HEK293 (cell line): ENCODE measurements at regions not wholly inside any gene's neighbourhood (a gene's known extent, or its start where the extent isn't known, plus 50 kb on each side); places are given as distances from the start of the nearest gene placed in this dataset.

Experiments
- CTCF ChIA-PET: fragments of 350-600 bp; formaldehyde crosslinking; extraction: SDS; loops from one replicate; lab custom pipeline; 2021; ENCODE audit warnings: antibody characterized with exemption; lab: Yijun Ruan, JAX
- POLR2A ChIA-PET: fragments of 300-600 bp; formaldehyde crosslinking; extraction: SDS; loops from one replicate; lab custom pipeline; 2020; ENCODE audit warnings: antibody characterized with exemption, inconsistent platforms; lab: Yijun Ruan, JAX
- H3K27ac ChIP-seq: fragments of 200-500 bp; sonication (Bioruptor generic); 2 replicates; pipeline ENCODE4 v1.5.1; 2014; ENCODE audit warnings: low read depth, low read length, control low read depth, inconsistent platforms; ENCODE audit errors: extremely low read depth
- H3K36me3 ChIP-seq, 2 experiments: fragments of 200-500 bp in 1 of 2; sonication (Bioruptor generic) in 1 of 2; 1 replicate in 1 of 2; 2 replicates in 1 of 2; pipeline ENCODE4 v1.5.1; 2014 to 2017; ENCODE audit warnings: inconsistent platforms in 2 of 2, low read length in 2 of 2; ENCODE audit not compliant: control insufficient read depth in 2 of 2, insufficient read depth in 1 of 2
- H3K4me1 ChIP-seq: fragments of 200-500 bp; sonication (Bioruptor generic); 2 replicates; pipeline ENCODE4 v1.5.1; 2014; ENCODE audit warnings: mild to moderate bottlenecking, low read length, inconsistent platforms; ENCODE audit not compliant: control insufficient read depth, insufficient read depth
- H3K4me3 ChIP-seq: 2 replicates; pipeline ENCODE4 v1.5.1; 2011; ENCODE audit warnings: low read depth, mild to moderate bottlenecking, control low read depth, low read length, moderate library complexity
- H3K9me3 ChIP-seq: fragments of 200-500 bp; sonication (Bioruptor generic); 2 replicates; pipeline ENCODE4 v1.5.1; 2014; ENCODE audit warnings: low read depth, low read length, inconsistent platforms; ENCODE audit not compliant: control insufficient read depth, insufficient read depth
- BCL11A ChIP-seq: fragments of 450-650 bp; formaldehyde crosslinking; IDR thresholded peaks from 2 replicates; pipeline ENCODE4 v1.5.1; 2016; ENCODE audit warnings: low read depth, missing biosample characterization, missing genetic modification characterization
- FEZF1 ChIP-seq: fragments of 450-650 bp; formaldehyde crosslinking; IDR thresholded peaks from 2 replicates; pipeline ENCODE4 v1.5.1; 2016; ENCODE audit warnings: missing biosample characterization, missing genetic modification characterization
- KLF16 ChIP-seq: fragments of 450-650 bp; formaldehyde crosslinking; IDR thresholded peaks from 2 replicates; pipeline ENCODE4 v1.5.1; 2017; ENCODE audit warnings: missing biosample characterization, missing genetic modification characterization
- WT1 ChIP-seq: fragments of 450-650 bp; formaldehyde crosslinking; IDR thresholded peaks from 2 replicates; pipeline ENCODE4 v1.5.1; 2016; ENCODE audit warnings: missing biosample characterization, missing genetic modification characterization
- YY1 ChIP-seq: fragments of 450-650 bp; formaldehyde crosslinking; IDR thresholded peaks from 2 replicates; pipeline ENCODE4 v1.5.1; 2018; ENCODE audit warnings: missing biosample characterization, missing genetic modification characterization
- ZBTB48 ChIP-seq: fragments of 450-650 bp; formaldehyde crosslinking; IDR thresholded peaks from 2 replicates; pipeline ENCODE4 v1.5.1; 2016; ENCODE audit warnings: missing biosample characterization, missing genetic modification characterization
- ZIC2 ChIP-seq: fragments of 450-650 bp; formaldehyde crosslinking; IDR thresholded peaks from 2 replicates; pipeline ENCODE4 v1.5.1; 2016; ENCODE audit warnings: missing biosample characterization, missing genetic modification characterization
- ZNF132 ChIP-seq: fragments of 450-650 bp; formaldehyde crosslinking; IDR thresholded peaks from 2 replicates; pipeline ENCODE4 v1.5.1; 2017; ENCODE audit warnings: missing biosample characterization, missing genetic modification characterization, borderline replicate concordance
- ZNF155 ChIP-seq: fragments of 450-650 bp; formaldehyde crosslinking; IDR thresholded peaks from 2 replicates; pipeline ENCODE4 v1.5.1; 2016; ENCODE audit warnings: missing biosample characterization, missing genetic modification characterization
- ZNF23 ChIP-seq: fragments of 450-650 bp; formaldehyde crosslinking; IDR thresholded peaks from 2 replicates; pipeline ENCODE4 v1.5.1; 2016; ENCODE audit warnings: missing biosample characterization, missing genetic modification characterization, borderline replicate concordance
- ZNF292 ChIP-seq: fragments of 450-650 bp; formaldehyde crosslinking; IDR thresholded peaks from 2 replicates; pipeline ENCODE4 v1.5.1; 2016; ENCODE audit warnings: low read depth, missing biosample characterization, missing genetic modification characterization, borderline replicate concordance
- ZNF324 ChIP-seq: fragments of 450-650 bp; formaldehyde crosslinking; IDR thresholded peaks from 2 replicates; pipeline ENCODE4 v1.5.1; 2016; ENCODE audit warnings: missing biosample characterization, missing genetic modification characterization
- ZNF354C ChIP-seq: fragments of 450-650 bp; formaldehyde crosslinking; IDR thresholded peaks from 2 replicates; pipeline ENCODE4 v1.5.1; 2016; ENCODE audit warnings: missing biosample characterization, missing genetic modification characterization, low read depth, borderline replicate concordance
- ZNF398 ChIP-seq: fragments of 450-650 bp; formaldehyde crosslinking; IDR thresholded peaks from 2 replicates; pipeline ENCODE4 v1.5.1; 2017; ENCODE audit warnings: missing biosample characterization, missing genetic modification characterization
- ZNF473 ChIP-seq: fragments of 450-650 bp; formaldehyde crosslinking; IDR thresholded peaks from 2 replicates; pipeline ENCODE4 v1.5.1; 2017; ENCODE audit warnings: missing biosample characterization, missing genetic modification characterization
- ZNF518A ChIP-seq: fragments of 450-650 bp; formaldehyde crosslinking; conservative IDR thresholded peaks from 2 replicates; pipeline ENCODE4 v1.5.1; 2016; ENCODE audit warnings: low read depth, missing biosample characterization, missing genetic modification characterization
- ZNF529 ChIP-seq: fragments of 450-650 bp; formaldehyde crosslinking; IDR thresholded peaks from 2 replicates; pipeline ENCODE4 v1.5.1; 2017; ENCODE audit warnings: missing genetic modification characterization, missing biosample characterization; ENCODE audit not compliant: insufficient replicate concordance
- ZNF629 ChIP-seq: fragments of 450-650 bp; formaldehyde crosslinking; IDR thresholded peaks from 2 replicates; pipeline ENCODE4 v1.5.1; 2017; ENCODE audit warnings: missing biosample characterization, missing genetic modification characterization
- ZNF777 ChIP-seq: fragments of 450-650 bp; formaldehyde crosslinking; IDR thresholded peaks from 2 replicates; pipeline ENCODE4 v1.5.1; 2017; ENCODE audit warnings: missing biosample characterization, missing genetic modification characterization, borderline replicate concordance
- ZNF830 ChIP-seq: fragments of 450-650 bp; IDR thresholded peaks from 2 replicates; pipeline ENCODE4 v1.5.0; 2018; ENCODE audit warnings: missing biosample characterization, missing genetic modification characterization, low read depth, mild to moderate bottlenecking, moderate library complexity
- ZSCAN4 ChIP-seq: fragments of 450-650 bp; formaldehyde crosslinking; IDR thresholded peaks from 2 replicates; pipeline ENCODE4 v1.5.1; 2017; ENCODE audit warnings: missing biosample characterization, missing genetic modification characterization

- Histone ChIP-seq H3K36me3 (no peaks in the 10 kb centered on the region), H3K4me1 (no peaks in the 10 kb centered on the region), H3K9me3 (no peaks in the 10 kb centered on the region), H3K4me3 (no peak overlapping the region)
- CTCF ChIA-PET: no interaction called here
- TF ChIP-seq ZNF23 (tag by site-specific recombination): no peak
- TF ChIP-seq ZIC2 (tag by site-specific recombination): no peak
- TF ChIP-seq KLF16: no peak
- TF ChIP-seq ZNF354C (tag by site-specific recombination): no peak
- TF ChIP-seq BCL11A: no peak
- TF ChIP-seq ZNF629 (tag by site-specific recombination): no peak
- no peak for TF ChIP-seq ZNF518A (tag by site-specific recombination)
- no peak for TF ChIP-seq ZNF324
- no peak for TF ChIP-seq ZBTB48 (tag by site-specific recombination)
- TF ChIP-seq ZSCAN4: no peak
- no peak for TF ChIP-seq WT1 (tag by site-specific recombination)
- TF ChIP-seq ZNF292 (tag by site-specific recombination): no peak
- no peak for TF ChIP-seq ZNF132
- TF ChIP-seq ZNF830: no peak
- no peak for TF ChIP-seq ZNF155 (tag by site-specific recombination)
- no peak for TF ChIP-seq ZNF777 (tag by site-specific recombination)
- no peak for TF ChIP-seq ZNF473 (tag by site-specific recombination)
- TF ChIP-seq FEZF1 (tag by site-specific recombination): no peak
- TF ChIP-seq ZNF398 (tag by site-specific recombination): no peak
- no peak for TF ChIP-seq ZNF529
- TF ChIP-seq, all 188 proteins: peak for 0
- POLR2A ChIA-PET: no interaction called here
- H3K27ac ChIP-seq: no peak overlapping the region
Observed at GRCh38 chr21:19830446-19830845, 1167.8 kb upstream of the NCAM2 start.

- Histone ChIP-seq H3K4me1 (no peaks in the 10 kb centered on the region), H3K36me3 (no peaks in the 10 kb centered on the region), H3K27ac (no peak overlapping the region), H3K9me3 (no peaks in the 10 kb centered on the region), H3K4me3 (no peak overlapping the region)
- ChIA-PET POLR2A (no interaction called here), CTCF (no interaction called here)
- no peak for TF ChIP-seq YY1
Observed at GRCh38 chr21:19832551-19832950, 1165.7 kb upstream of the NCAM2 start.
